ENCODE measurements at regions not wholly inside any gene's neighbourhood (a gene's known extent, or its start where the extent isn't known, plus 50 kb on each side); places are given as distances from the start of the nearest gene placed in this dataset.
A peak's percentile ranks its signal among the peaks of the same experiment; 100 is the strongest.

DNA sequence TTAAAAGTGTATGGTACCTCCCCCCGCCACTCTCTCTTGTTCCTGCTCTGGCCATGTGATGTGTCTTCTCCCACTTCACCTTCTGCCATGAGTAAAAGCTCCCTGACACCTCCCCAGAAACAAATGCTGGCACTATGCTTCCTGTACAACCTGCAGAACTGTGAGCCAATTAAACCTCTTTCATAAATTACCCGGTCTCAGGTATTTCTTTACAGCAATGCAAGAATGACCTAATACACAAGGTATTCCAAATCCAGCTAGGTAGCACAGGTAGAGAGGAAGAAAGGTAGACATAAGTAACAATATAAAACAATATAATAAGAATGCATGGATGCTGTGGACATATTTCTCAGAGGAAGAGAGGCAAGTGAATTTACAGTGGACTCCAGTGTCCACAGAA lies 394.1 kb upstream of the ARID1B start:
- DNase-seq, result no peak
- H4K8ac ChIP-seq (ENCODE audit: low read length), result no peak overlapping the region
- H4K91ac ChIP-seq (ENCODE audit: low read length), result no peak overlapping the region
- WGBS, result 78% methylated on average over 1 of the region's 2 CpGs
- H3K4me1 ChIP-seq (ENCODE audit: control insufficient read depth, insufficient read depth, low read depth, low read length), result peaks cover 2% of the 10 kb centered on the region
- H3K36me3 ChIP-seq (ENCODE audit: control insufficient read depth in 1 of 2, insufficient read depth in 2 of 2, low read depth in 1 of 2, low read length in 2 of 2), result no peaks in the 10 kb centered on the region
- no peak overlapping the region for H2AK5ac ChIP-seq (ENCODE audit: low read length, severe bottlenecking)
- no peaks in the 10 kb centered on the region for H3K79me1 ChIP-seq (replicated peaks; ENCODE audit: low read length, poor library complexity, severe bottlenecking)
- H2BK5ac ChIP-seq (ENCODE audit: low read depth, low read length, poor library complexity, severe bottlenecking), result no peak overlapping the region
- no peak overlapping the region for H2AFZ ChIP-seq (ENCODE audit: low read depth, low read length)
- no peak overlapping the region for H2BK12ac ChIP-seq (ENCODE audit: low read length in 2 of 2)
- no peak overlapping the region for H3K27ac ChIP-seq (ENCODE audit: low read length, poor library complexity, severe bottlenecking)
- H3K23ac ChIP-seq (ENCODE audit: low read length in 2 of 2), result no peak overlapping the region
- no peak overlapping the region for H2BK15ac ChIP-seq (ENCODE audit: low read depth, poor library complexity, severe bottlenecking)
- H3K9me3 ChIP-seq (ENCODE audit: control insufficient read depth, low read length), result no peaks in the 10 kb centered on the region
- no peak overlapping the region for H3K9ac ChIP-seq (ENCODE audit: low read length)
- no peak overlapping the region for H3K4ac ChIP-seq (ENCODE audit: low read depth in 1 of 2, low read length in 2 of 2)
- no peak overlapping the region for H3K4me3 ChIP-seq (ENCODE audit: insufficient read depth in 1 of 2, low read depth in 1 of 2, low read length in 2 of 2)
- no peak overlapping the region for H3K4me2 ChIP-seq (ENCODE audit: low read length, poor library complexity, severe bottlenecking)
- H3K14ac ChIP-seq (ENCODE audit: low read length in 2 of 2), result no peak overlapping the region
- no peak overlapping the region for H3K18ac ChIP-seq (ENCODE audit: low read depth in 1 of 2, low read length in 2 of 2)
- H2BK120ac ChIP-seq (ENCODE audit: low read depth, low read length), result no peak overlapping the region
- no peaks in the 10 kb centered on the region for H3K27me3 ChIP-seq (ENCODE audit: control insufficient read depth in 1 of 2, insufficient read depth in 1 of 2, low read length in 2 of 2)

DNA sequence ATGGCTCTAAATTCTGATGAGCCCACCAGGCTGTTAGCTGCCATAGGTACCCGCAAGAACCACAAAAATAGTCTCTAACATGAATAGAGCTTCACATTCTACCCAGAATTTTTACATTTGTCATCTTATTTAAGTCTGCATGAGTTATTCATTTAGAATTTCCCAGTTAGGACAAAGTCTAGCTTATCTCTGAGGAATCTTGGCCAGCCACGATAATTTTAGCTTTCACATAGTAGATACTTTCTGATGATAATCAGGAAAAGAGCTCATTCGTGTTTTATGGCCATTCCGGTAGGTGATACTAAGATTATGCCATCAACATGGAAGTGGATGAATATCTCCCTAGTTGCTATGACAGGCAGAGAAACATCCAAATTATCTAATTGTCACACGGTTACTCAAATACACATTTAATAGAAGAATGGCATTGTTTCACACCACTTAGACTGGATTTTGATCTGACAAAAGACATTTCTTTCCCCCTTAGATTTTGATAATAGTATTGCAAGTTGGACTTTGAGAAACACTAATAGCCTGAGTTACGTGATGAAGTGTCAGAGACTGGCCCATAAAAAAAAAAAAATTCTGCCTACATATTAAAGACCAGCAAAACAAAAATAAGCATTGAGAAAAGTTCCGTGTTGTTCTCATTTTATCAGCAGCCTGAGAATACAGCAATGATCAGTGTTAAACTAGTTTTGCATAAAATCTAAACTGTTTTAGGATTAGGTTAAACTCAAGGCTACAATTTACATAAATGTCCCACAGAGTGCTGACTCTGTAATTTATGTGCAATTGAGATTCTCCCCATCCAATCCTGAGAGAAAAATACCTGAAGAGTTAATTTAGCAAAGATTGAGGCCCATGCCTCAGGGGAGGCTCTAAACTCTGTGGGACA lies 397.5 kb upstream of the ARID1B start:
- H2BK12ac ChIP-seq (ENCODE audit: low read length in 2 of 2), result no peak overlapping the region

GRCh38 chr6:156378853-156379252 lies 398.3 kb upstream of the ARID1B start:
- Histone ChIP-seq H4K8ac (ENCODE audit: low read length) (no peak overlapping the region), H2AFZ (ENCODE audit: low read depth, low read length) (no peak overlapping the region), H2BK120ac (ENCODE audit: low read depth, low read length) (no peak overlapping the region), H3K9ac (ENCODE audit: low read length) (no peak overlapping the region), H3K18ac (ENCODE audit: low read depth in 1 of 2, low read length in 2 of 2) (no peak overlapping the region), H2BK15ac (ENCODE audit: low read depth, poor library complexity, severe bottlenecking) (no peak overlapping the region), H3K4me2 (ENCODE audit: low read length, poor library complexity, severe bottlenecking) (no peak overlapping the region), H2BK5ac (ENCODE audit: low read depth, low read length, poor library complexity, severe bottlenecking) (no peak overlapping the region), H3K4me1 (ENCODE audit: control insufficient read depth, insufficient read depth, low read depth, low read length) (peaks cover 2% of the 10 kb centered on the region), H2BK12ac (ENCODE audit: low read length in 2 of 2) (no peak overlapping the region), H3K36me3 (ENCODE audit: control insufficient read depth in 1 of 2, insufficient read depth in 2 of 2, low read depth in 1 of 2, low read length in 2 of 2) (no peaks in the 10 kb centered on the region), H4K91ac (ENCODE audit: low read length) (no peak overlapping the region), H3K9me3 (ENCODE audit: control insufficient read depth, low read length) (peaks cover 6% of the 10 kb centered on the region), H3K4ac (ENCODE audit: low read depth in 1 of 2, low read length in 2 of 2) (no peak overlapping the region), H3K27me3 (ENCODE audit: control insufficient read depth in 1 of 2, insufficient read depth in 1 of 2, low read length in 2 of 2) (no peaks in the 10 kb centered on the region), H2AK5ac (ENCODE audit: low read length, severe bottlenecking) (peak overlapping the region; percentile 23), H3K23ac (ENCODE audit: low read length in 2 of 2) (no peak overlapping the region), H3K4me3 (ENCODE audit: insufficient read depth in 1 of 2, low read depth in 1 of 2, low read length in 2 of 2) (no peak overlapping the region), H3K27ac (ENCODE audit: low read length, poor library complexity, severe bottlenecking) (no peak overlapping the region), H3K79me1 (replicated peaks; ENCODE audit: low read length, poor library complexity, severe bottlenecking) (no peaks in the 10 kb centered on the region), H3K14ac (ENCODE audit: low read length in 2 of 2) (no peak overlapping the region)
- no CpG with 5 or more reads among the region's 1 CpG for WGBS
- no peak for DNase-seq

More for the DNA sequence above, 397.5 kb upstream of the ARID1B start:
- Histone ChIP-seq H4K8ac (ENCODE audit: low read length) (no peak overlapping the region), H2AFZ (ENCODE audit: low read depth, low read length) (no peak overlapping the region), H2BK120ac (ENCODE audit: low read depth, low read length) (no peak overlapping the region), H3K4me2 (ENCODE audit: low read length, poor library complexity, severe bottlenecking) (no peak overlapping the region), H3K18ac (ENCODE audit: low read depth in 1 of 2, low read length in 2 of 2) (no peak overlapping the region), H2AK5ac (ENCODE audit: low read length, severe bottlenecking) (no peak overlapping the region), H3K27ac (ENCODE audit: low read length, poor library complexity, severe bottlenecking) (peak overlapping the region; percentile 66), H3K9ac (ENCODE audit: low read length) (no peak overlapping the region), H3K23ac (ENCODE audit: low read length in 2 of 2) (no peak overlapping the region), H3K4me1 (ENCODE audit: control insufficient read depth, insufficient read depth, low read depth, low read length) (peaks cover 2% of the 10 kb centered on the region), H4K91ac (ENCODE audit: low read length) (no peak overlapping the region), H3K79me1 (replicated peaks; ENCODE audit: low read length, poor library complexity, severe bottlenecking) (no peaks in the 10 kb centered on the region), H3K9me3 (ENCODE audit: control insufficient read depth, low read length) (peaks cover 1% of the 10 kb centered on the region), H3K4me3 (ENCODE audit: insufficient read depth in 1 of 2, low read depth in 1 of 2, low read length in 2 of 2) (no peak overlapping the region), H3K36me3 (ENCODE audit: control insufficient read depth in 1 of 2, insufficient read depth in 2 of 2, low read depth in 1 of 2, low read length in 2 of 2) (no peaks in the 10 kb centered on the region), H3K4ac (ENCODE audit: low read depth in 1 of 2, low read length in 2 of 2) (no peak overlapping the region), H3K27me3 (ENCODE audit: control insufficient read depth in 1 of 2, insufficient read depth in 1 of 2, low read length in 2 of 2) (no peaks in the 10 kb centered on the region), H2BK5ac (ENCODE audit: low read depth, low read length, poor library complexity, severe bottlenecking) (no peak overlapping the region), H3K14ac (ENCODE audit: low read length in 2 of 2) (no peak overlapping the region), H2BK15ac (ENCODE audit: low read depth, poor library complexity, severe bottlenecking) (no peak overlapping the region)
- no peak for DNase-seq
- WGBS, result 82% methylated on average over 2 of the region's 7 CpGs

DNA sequence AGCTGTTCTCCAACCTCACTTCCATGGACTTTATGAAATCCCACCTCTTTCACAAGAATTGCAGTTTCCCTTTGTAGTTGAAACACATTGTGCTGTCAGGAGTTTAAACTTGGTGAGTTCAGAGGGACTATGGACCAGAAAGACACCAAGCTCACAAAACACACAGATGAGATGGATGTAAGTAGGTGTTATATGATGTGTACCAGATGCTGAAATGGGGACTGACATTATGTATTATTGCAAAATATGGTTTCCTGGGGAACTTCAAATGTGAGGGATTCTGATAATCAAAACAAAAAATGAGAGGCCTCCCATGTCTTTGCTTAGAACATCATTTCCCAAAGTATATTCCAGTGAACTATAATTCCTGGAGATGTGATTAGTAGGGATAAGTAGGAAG lies 401.1 kb upstream of the ARID1B start:
- Histone ChIP-seq H3K9me3 (ENCODE audit: control insufficient read depth, low read length) (peaks cover 6% of the 10 kb centered on the region), H3K9ac (ENCODE audit: low read length) (no peak overlapping the region), H2BK5ac (ENCODE audit: low read depth, low read length, poor library complexity, severe bottlenecking) (no peak overlapping the region), H2BK15ac (ENCODE audit: low read depth, poor library complexity, severe bottlenecking) (no peak overlapping the region), H2BK12ac (ENCODE audit: low read length in 2 of 2) (no peak overlapping the region), H3K27ac (ENCODE audit: low read length, poor library complexity, severe bottlenecking) (no peak overlapping the region), H3K23ac (ENCODE audit: low read length in 2 of 2) (no peak overlapping the region), H3K18ac (ENCODE audit: low read depth in 1 of 2, low read length in 2 of 2) (no peak overlapping the region), H2BK120ac (ENCODE audit: low read depth, low read length) (no peak overlapping the region), H3K27me3 (ENCODE audit: control insufficient read depth in 1 of 2, insufficient read depth in 1 of 2, low read length in 2 of 2) (no peaks in the 10 kb centered on the region), H3K4me1 (ENCODE audit: control insufficient read depth, insufficient read depth, low read depth, low read length) (peaks cover 2% of the 10 kb centered on the region), H3K79me1 (replicated peaks; ENCODE audit: low read length, poor library complexity, severe bottlenecking) (no peaks in the 10 kb centered on the region), H4K8ac (ENCODE audit: low read length) (no peak overlapping the region), H2AFZ (ENCODE audit: low read depth, low read length) (no peak overlapping the region), H3K36me3 (ENCODE audit: control insufficient read depth in 1 of 2, insufficient read depth in 2 of 2, low read depth in 1 of 2, low read length in 2 of 2) (no peaks in the 10 kb centered on the region), H3K4ac (ENCODE audit: low read depth in 1 of 2, low read length in 2 of 2) (no peak overlapping the region), H2AK5ac (ENCODE audit: low read length, severe bottlenecking) (no peak overlapping the region), H3K4me2 (ENCODE audit: low read length, poor library complexity, severe bottlenecking) (no peak overlapping the region), H3K4me3 (ENCODE audit: insufficient read depth in 1 of 2, low read depth in 1 of 2, low read length in 2 of 2) (no peak overlapping the region), H3K14ac (ENCODE audit: low read length in 2 of 2) (no peak overlapping the region), H4K91ac (ENCODE audit: low read length) (no peak overlapping the region)
- DNase-seq, result no peak
